GM19035 (cell line): ENCODE measurements at regions not wholly inside any gene's neighbourhood (a gene's known extent, or its start where the extent isn't known, plus 50 kb on each side); places are given as distances from the start of the nearest gene placed in this dataset.

ENCODE experiments used
- ATAC-seq: cut with Tn5 transposase; IDR thresholded peaks from one replicate; pipeline ENCODE4 v1.9.1; 2021; ENCODE audit not compliant: unreplicated experiment

DNA sequence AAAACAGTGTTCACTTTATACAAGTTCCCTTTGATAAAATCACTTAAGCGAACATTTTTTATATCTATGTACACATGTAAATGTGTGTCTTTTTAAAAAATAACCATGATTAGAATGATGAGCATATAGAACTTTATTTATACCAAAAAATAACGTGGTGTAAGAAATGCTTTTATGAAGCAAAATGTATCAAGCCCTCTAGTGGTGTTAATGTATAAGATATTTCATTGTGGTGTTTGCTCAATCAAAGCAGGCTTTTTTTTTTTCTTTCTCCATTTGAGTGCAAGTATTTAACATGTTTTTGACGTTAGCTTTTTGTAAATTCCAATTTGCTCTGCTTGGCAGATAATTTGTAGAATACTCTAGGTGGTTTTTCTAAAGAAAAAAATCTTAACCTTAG, 2092.4 kb upstream of the TENM3 start:
- no peak for ATAC-seq

DNA sequence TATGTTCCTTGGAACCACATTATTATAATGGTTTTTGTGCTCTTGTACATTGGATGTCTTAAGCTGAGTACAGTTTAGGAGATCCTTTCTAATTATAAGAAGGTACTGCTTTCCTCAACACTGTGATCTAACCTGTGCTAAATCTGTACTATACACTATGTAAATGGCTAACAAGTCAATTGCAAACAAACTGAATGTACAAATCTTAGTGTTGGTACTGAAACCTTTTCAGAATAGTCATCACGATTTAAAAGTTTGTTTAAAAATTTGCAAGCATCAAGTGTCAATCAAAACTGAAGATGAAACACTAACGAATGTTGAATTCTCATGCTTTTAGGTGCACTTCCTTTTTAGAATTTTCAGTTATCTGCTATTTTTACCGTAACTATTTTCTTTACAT, 2090.4 kb upstream of the TENM3 start:
- ATAC-seq, result no peak

DNA sequence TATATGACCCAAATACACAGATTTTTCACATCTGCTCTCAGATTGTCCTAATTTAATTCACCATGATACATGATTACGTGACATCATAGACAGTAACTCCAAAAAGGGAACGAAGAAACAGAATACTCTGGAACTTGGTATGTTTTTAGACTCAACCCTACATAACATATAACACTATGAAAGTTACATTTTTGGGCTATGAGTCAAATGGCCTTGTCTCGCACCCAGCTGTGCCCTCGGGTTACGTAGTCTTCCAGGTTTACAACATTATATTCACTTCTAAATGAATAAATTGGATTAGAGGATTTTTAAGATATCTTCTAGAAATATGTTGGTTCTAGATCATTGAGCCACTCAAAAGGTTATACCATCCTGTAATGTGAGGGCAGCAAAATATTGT, 2089.6 kb upstream of the TENM3 start:
- no peak for ATAC-seq

DNA sequence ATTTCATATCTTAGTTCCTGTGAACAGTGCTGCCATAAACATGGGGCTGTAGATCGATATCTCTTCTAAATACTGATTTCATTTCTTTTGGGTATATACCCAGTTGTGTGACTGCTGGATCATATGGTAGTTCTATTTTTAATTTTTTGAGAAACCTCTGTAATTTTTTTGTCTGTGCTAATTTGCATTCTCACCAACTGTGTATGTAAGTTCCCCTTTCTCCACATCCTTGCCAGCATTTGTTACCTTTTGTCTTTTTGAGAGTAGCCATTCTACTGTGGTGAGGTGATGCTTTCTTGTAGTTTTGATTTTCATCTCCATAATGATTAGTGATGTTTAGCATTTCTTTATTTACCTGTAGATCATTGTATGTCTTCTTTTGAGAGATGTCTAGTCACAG, 2086.5 kb upstream of the TENM3 start:
- ATAC-seq, result no peak

DNA sequence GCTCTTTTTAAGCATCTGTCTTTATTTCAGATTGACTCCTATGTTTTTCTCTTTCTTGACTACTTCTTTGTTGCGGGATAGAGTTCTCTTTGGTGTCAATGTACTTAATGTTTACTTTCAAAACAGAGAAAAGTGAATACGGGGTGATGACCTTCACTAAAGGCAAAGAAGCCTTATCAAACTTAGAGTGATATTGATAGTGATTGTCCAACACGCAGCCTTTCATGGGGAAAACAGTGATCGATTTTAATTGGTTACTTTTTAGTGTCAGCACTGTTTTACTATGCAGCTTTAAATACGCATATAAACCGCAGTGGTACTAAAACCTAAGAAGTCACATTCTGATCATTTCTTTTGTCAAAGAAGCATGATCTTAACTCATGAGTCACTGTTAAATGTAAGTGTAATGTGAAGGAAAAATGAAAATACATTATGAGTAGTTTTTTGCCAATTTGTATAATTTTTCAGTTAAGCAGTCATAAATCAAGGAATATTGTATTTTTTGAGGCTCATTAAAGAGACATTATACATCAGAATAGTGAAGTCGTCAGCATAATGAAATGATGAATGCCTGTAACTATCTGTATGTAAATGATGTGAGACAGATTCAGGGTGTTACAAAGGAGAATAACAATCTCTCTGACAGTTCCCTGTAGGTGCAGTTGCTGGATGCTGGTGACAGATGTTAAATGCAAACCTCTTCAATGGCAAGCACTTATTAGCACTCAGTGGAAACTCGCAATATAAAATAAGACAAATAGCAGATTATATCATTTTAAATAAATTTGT, 2082.8 kb upstream of the TENM3 start:
- no peak for ATAC-seq

DNA sequence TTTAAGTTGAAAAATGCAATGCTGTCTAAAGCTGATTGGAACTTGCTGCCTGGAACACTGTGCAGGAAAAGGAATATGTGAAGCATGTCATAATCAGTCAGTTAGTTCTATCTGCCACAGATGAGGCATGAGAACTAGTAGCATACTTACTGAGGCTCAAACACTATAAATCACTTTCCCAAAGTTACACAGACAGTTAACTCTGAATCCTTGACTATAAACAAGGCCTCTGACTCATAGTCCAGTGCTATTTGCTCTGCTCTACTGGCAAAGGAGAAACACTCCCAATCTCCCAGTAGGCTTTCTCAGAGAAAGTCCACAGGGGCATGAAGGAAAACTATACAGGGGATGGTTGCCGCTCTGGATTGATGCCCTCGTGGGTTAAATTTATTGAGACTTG, 2078.4 kb upstream of the TENM3 start:
- no peak for ATAC-seq

DNA sequence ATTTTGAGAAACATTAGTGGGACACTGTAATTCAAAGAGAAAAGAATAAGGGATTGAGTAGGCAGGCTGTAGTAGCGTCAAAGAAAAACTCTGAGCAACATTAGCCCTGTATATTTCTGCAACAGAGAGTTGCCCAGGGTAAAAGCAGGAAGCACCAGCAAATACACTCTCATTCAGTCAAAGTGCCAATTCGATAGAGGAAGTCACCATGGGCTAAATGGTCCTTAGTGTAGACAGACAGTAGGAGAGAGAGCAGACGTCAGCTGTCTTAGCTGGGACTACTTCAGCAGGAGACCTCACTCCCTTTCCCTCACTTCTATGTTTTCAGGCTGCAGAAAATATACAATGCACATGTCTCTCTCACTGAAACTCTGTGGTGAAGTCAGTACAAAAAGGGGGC, 2073.8 kb upstream of the TENM3 start:
- no peak for ATAC-seq

DNA sequence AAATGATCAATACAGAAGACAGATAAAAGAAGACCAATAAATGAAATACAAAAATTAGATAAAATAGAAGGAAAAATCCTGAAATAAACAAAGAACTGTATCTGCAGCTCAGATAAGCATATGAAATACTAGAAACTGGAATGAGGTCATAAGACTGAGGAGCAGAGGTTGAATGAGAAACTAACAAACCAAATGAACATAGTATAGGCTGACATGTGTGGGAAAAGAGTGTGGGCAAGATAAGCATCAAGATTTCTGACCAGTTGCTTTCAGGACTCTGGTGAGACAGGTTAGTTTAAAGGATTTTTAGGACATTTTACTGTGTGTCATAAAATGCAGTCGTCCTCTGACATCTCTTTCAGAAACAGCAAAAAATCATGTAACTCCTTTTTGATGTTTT, 2073.2 kb upstream of the TENM3 start:
- no peak for ATAC-seq

DNA sequence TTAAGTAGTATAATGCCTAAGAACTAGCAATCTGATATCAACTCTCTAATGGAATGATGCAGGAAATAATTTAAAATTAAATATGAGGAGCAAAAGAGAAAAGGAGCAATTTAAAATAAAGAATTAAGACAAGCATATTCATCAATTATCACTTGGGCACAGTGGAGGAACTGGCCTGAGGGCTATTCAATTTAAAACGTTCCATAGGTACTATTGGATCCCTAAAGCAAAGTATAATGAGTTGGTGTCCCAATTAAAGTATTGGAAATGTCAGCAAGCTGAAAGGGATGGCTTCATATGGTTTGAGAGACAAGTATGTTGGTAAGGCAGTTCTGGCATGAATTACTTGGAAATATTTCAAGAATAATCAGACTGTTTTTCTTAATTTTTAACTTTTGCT, 2064.1 kb upstream of the TENM3 start:
- no peak for ATAC-seq

DNA sequence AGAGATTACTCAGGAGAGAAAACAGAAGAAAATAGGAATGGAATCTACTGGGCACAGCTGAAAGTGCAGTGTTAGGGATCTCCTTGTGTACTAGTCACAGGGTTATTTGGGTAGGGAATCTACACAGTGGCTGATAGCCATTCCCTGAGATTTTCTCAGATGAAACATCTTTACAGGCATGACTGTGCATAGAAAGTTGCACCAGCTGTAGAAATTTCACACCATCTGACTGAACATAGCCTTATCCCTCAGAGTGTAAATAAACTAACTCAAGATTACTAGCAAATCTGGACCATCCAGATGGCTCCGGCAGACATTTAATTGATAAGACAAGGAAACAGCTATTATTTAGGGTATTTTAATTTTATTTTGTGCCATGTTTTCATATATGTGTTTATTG, 2053.5 kb upstream of the TENM3 start:
- no peak for ATAC-seq

DNA sequence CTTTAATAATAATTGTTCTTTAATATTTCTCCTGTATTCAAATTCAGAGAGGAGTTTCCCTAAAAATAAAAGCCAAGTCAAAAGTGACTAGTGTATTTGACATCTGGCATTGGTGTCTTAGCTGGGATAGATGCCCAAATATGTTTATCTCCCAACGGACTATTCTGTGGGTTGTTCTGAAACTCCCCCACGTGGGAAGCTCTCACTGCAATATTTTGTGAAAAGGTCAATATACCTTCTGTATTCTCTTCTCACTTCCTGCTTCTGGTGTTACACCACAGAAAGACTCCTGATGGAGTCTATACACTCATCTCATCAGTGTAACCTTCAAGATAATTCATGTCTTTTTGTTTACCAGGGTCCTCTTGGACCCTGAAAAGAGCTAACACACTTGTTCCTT, 2052.8 kb upstream of the TENM3 start:
- peak; percentile 64 for ATAC-seq

DNA sequence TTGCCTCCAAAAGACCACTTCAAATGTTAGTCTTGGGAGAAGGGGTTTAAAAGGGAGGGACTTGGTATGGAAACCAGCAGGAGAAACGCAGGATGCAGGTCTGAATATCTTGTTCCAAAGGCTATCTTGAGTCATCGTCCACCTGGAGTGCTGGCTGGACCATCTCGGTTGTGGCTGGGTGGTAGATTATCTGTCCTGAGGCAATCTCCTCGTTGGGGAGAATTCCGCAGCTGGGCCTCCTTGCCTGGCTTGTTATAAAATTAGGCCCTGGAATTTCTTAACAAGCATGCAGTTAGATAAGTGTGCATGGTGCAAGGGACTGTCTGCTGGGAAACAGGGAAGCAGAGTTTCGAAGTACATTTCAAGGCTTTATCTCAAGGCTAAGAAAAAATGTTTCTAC, 2045.7 kb upstream of the TENM3 start:
- ATAC-seq, result no peak

DNA sequence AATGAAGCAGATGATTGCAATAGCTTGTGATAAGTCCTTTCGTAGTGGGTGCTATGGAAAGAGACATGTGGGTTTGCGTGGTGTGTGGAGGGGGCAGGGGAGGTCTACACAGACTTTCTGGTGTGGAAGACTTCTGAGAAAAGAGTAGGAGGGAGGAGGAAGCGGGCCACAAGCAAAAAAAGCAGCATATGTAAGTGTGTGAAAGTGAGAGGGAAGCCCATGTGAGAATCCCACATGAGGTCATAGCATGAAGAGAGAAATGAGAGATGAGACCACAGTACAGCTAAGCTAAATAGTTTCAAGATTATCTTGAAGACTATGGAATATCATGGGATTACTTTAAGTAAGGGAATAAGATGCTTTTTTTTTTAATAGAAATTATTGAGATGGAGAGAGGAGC, 2039.9 kb upstream of the TENM3 start:
- ATAC-seq, result no peak

DNA sequence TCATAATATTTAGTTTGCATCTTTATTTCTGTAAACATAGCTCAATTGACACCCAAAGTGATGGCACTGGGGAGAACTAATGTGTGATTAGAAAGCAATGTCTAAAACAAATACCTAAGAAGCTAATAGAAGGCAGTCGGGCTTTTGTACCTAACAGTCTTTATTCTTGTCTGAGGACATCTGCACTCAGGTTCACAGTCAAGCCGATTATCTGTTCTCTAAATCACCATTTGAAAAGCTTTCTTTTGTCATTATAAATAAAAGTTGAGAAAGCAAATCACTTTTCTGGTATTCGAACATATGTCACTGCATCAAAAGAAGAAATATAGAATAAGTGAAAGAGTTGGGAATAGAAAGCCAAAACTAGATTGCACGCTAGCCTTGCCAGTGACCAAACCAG, 2037.9 kb upstream of the TENM3 start:
- no peak for ATAC-seq

DNA sequence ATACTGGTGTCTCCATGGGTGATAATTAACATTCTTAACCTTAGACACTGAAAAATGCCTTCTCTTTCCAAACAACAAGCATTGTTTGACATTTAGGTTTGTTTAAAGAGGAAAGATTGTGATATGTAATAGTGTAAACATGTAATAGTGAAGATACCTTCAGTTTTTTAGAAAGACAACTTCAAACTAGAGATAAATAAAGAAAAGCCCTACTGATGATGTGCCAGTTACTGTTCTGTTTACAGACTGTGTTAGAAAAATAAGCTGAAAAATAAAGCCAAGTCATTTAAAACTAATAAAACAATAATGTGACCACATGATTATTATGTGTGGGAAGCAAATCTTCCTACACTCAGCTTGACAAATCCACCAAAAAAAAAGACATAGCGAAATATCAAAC, 2035.3 kb upstream of the TENM3 start:
- ATAC-seq, result no peak

DNA sequence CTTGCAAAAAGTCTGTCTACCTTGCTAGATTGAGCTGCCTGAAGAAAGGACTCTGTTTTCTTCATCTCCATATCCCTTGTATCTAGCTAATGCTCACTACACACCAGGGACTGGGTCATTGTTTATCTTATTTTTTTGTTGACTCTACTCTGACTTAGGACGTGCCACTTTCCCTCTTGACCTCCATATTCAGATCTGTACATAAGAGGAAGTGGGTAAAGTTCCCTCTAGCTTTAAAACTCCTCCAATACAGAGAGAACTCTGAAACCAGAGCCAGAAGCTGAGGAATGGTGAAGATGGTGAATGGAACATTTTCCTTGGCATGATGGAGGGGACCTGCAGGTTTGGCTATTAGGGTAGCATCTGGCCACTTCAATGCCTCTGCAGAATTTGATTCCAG, 2026.1 kb upstream of the TENM3 start:
- ATAC-seq, result no peak

DNA sequence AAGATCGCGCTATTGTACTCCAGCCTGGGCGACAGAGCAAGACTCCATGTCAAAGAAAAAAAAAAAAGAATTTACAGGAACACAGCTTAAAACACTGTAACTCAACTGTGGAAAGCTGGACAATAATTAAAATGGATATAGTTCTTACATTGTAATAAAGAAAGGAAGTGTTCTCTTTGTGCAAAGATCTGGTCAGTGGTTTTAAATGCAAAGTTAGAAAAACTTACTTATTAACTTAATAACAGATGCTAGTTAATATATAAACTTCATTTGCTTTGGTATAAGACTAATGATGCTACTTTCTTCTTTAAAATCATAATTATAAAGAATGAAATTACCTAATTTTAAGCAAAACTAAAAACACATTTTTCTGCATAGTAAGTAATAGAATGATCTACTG, 2024.1 kb upstream of the TENM3 start:
- ATAC-seq, result no peak

DNA sequence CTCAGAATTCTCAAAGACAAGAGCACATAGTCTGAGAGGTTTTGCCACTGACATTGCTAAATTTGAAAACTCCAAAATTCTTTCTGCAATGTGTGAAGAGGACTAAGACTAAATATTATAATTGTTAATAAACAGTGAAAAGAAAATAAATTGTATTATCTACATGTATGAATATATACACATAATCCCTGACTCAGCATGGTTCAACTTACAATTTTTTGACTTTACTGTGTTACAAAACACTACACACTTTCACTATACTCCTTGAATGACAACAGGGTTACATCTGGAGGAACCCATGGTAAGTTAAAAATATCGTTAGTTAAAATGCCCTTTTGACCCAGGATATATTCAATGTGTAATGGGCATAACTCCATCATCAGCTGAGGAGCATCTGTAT, 2017.2 kb upstream of the TENM3 start:
- no peak for ATAC-seq

DNA sequence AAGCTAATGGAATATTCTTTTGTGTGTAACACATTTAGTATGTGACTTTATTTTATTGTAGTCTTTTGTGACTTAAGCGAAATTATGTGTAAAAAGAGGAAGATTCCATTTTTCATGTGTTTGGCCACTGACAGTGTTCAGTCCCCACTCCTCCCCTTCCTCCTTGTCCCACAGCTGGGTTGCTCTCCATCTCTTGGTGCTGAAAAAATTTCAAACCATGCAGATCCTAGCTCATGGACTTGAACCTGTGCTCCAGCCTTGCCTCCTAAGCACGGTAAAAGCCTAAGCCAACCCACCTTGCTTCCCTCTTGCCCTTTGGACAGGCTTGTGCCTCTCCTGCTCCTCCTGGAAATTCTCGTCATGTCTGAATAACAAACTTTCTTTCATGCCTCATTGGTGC, 2008.5 kb upstream of the TENM3 start:
- no peak for ATAC-seq

DNA sequence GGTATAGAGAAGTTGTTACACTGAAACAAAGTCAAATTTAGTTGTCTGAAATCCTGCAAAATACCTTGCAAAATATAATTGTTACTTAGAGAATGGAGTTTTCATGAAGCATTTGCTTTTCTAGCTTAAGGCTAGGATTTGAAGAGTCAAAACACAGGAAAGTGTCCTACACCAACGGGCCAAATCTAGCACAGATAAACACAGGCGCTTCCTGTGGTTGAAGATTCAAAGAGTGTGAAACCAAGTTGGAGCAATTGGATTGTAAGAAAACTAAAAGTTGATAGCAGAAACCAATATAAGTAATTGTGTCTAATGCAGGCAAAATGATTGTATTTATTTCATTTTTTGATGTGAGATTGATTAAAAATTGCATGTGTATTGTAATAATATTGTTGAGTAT, 2002.5 kb upstream of the TENM3 start:
- no peak for ATAC-seq

DNA sequence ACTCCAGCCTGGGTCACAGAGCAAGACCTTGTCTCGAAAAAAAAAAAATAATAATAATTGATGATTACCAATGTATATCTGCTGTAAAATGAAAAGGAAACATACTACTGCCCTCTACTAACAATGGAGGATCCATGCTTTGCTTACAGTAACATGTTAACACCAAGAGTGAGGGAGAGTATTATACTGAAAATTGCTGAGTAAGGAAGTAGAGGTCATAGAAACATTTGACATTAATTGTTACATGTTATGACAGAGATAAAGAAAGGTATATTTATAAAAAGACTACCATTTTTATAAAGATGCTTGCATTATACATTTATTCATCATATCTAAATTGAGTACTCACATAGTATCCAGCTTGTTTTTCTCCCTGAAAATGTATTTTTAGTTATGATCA, 1989.8 kb upstream of the TENM3 start:
- no peak for ATAC-seq

DNA sequence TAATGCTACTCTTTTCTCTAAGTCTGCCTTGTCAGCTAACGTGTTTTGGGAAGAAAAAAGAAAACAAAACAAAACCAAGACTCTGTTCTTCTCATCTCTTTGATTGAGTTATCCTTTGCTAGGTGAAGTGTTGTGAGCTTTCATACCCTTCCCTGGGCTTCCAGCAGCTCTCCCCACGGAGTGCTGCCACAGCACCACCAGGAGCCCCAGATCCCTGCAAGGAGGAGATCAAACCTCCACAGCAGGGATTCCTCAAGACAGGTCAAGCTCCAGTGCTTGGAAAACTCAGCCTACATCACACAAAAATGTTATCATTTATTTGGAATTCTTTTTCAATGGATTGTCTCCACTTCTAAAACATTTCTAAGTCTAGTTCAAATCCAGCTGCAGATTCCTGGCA, 1981.9 kb upstream of the TENM3 start:
- ATAC-seq, result no peak

DNA sequence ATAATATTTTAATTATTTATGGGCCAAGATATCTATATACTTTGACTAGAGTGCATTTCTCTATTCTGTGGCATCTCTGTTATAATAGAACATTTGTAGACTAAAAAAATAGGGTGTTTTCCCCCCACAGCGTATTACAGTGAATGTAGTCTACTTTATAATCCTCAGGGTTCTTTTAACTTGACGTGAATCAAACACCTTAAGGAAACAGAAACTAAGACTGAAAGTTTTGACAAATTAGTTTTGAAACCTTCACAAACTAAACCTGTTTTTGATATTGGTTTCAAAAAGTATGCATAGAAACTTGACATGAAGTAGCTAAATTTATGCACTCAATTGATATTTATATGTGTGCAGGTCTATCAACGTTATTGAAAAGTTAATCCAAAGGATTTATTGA, 1963.1 kb upstream of the TENM3 start:
- peak; percentile 81 for ATAC-seq
